DND-41 (cell line): ENCODE measurements at regions not wholly inside any gene's neighbourhood (a gene's known extent, or its start where the extent isn't known, plus 50 kb on each side); places are given as distances from the start of the nearest gene placed in this dataset.

Experiments
- CTCF ChIP-seq: IDR thresholded peaks from 2 replicates; pipeline ENCODE4 v1.5.1; 2012; ENCODE audit warnings: borderline replicate concordance, low read length, moderate library complexity, mild to moderate bottlenecking; ENCODE audit not compliant: poor library complexity, severe bottlenecking; ENCODE audit errors: extremely low read depth
- EZH2 ChIP-seq: IDR thresholded peaks from 3 replicates; pipeline ENCODE4 v1.6.1; 2012; ENCODE audit warnings: borderline replicate concordance, low read depth, mild to moderate bottlenecking, moderate library complexity, low read length, inconsistent platforms; ENCODE audit not compliant: severe bottlenecking

- TF ChIP-seq CTCF, result no peak
- TF ChIP-seq EZH2, result no peak
These were observed 445.3 kb upstream of the ROBO1 start for GRCh38 chr3:80213086-80213485.
